ENCODE measurements at regions not wholly inside any gene's neighbourhood (a gene's known extent, or its start where the extent isn't known, plus 50 kb on each side); places are given as distances from the start of the nearest gene placed in this dataset.

- CTCF ChIA-PET, result no interaction called here
- no peaks in the 10 kb centered on the region for H3K36me3 ChIP-seq (ENCODE audit: low read depth, low read length)
- no peaks in the 10 kb centered on the region for H3F3A ChIP-seq (ENCODE audit: low read length, unreplicated experiment)
- TF ChIP-seq CTCF (conservative IDR thresholded peaks at IDR 0.05; ENCODE audit: low read depth, low read length) (no peak), EZH2 (IDR thresholded peaks at IDR 0.05; ENCODE audit: low read length, unreplicated experiment) (no peak), EZH2phosphoT487 (IDR thresholded peaks at IDR 0.05; ENCODE audit: borderline replicate concordance, low read length) (no peak)
- no peak overlapping the region for H3K4me2 ChIP-seq (ENCODE audit: low read length)
- H3K9me2 ChIP-seq (replicated peaks; ENCODE audit: low read length), result no peaks in the 10 kb centered on the region
- intact Hi-C loops (cut with micrococcal nuclease), result no loop called here
- no peak overlapping the region for H3K4me3 ChIP-seq (ENCODE audit: low read length)
- POLR2A ChIA-PET (ENCODE audit: unreplicated experiment), result no interaction called here
- H2AFZ ChIP-seq (ENCODE audit: low read length), result no peak overlapping the region
- H3K4me1 ChIP-seq (ENCODE audit: insufficient read depth, low read length), result peaks cover 12% of the 10 kb centered on the region
- H4K20me1 ChIP-seq (ENCODE audit: low read length), result no peaks in the 10 kb centered on the region
- ATAC-seq (no peak), DNase-seq (no peak)
- no peaks in the 10 kb centered on the region for H3K27me3 ChIP-seq (ENCODE audit: low read length)
- BruUV-seq (replicated peaks), result no TSS peak
- no peaks in the 10 kb centered on the region for H3K9me3 ChIP-seq (ENCODE audit: low read length)
- no peak overlapping the region for H3K27ac ChIP-seq (ENCODE audit: low read length)
- no peak overlapping the region for H3K9ac ChIP-seq (ENCODE audit: low read length)
- no peaks in the 10 kb centered on the region for H3K79me2 ChIP-seq (ENCODE audit: low read length)
Measured at GRCh38 chr2:440403-440740, 152.5 kb upstream of the ALKAL2 start.

DNA sequence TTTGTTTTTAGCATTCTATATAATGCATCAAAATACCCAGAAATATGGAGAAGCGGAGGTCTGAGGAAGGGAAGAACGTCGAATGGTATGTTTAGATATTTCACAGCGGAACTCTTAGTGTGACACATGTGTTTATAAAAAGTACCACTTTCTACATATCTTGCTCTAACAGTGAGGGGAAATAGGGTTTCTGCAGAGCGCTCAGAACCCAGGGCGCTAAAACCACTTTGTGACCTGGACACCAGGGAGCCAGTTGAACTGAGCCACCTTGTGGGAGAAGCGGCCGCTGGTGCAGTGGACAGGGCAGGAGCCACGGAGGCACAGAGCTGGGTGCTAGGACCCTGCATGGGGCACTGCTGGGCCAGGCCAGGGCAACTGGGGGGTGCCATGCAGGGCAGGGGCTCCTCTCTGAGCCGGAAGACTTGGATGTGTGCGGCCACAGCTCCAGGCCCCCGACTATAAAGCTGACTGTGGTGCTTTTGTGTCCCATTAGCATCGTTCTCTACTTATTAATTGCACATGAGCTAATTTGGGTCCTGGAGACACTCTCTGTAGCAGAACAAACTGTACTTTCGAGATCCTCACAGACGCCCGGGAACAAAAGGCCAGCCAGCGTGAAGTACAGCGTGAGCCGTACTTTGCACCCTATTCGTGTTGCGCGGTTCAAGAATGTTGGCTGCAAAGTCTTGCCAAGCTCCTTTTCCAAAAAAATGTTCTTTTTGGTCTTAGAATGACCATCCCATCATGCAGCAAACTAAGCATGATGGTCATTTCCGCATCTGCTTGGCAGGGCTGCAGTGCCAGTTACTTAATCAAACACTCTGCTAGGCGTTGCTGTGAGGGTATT lies 151.9 kb upstream of the ALKAL2 start:
- TF ChIP-seq EZH2phosphoT487 (IDR thresholded peaks at IDR 0.05; ENCODE audit: borderline replicate concordance, low read length), result no peak
- TF ChIP-seq CTCF (conservative IDR thresholded peaks at IDR 0.05; ENCODE audit: low read depth, low read length), result no peak
- TF ChIP-seq EZH2 (IDR thresholded peaks at IDR 0.05; ENCODE audit: low read length, unreplicated experiment), result no peak
- intact Hi-C loops (cut with micrococcal nuclease), result loop anchor here (5.0 kb wide), 1 partner anchor 47 kb away; no protein-coding TSS in a partner anchor

GRCh38 chr2:439077-439476 lies 151.2 kb upstream of the ALKAL2 start:
- Histone ChIP-seq H3K4me2 (ENCODE audit: low read length) (no peak overlapping the region), H3K79me2 (ENCODE audit: low read length) (no peaks in the 10 kb centered on the region), H3K4me3 (ENCODE audit: low read length) (no peak overlapping the region), H3F3A (ENCODE audit: low read length, unreplicated experiment) (no peaks in the 10 kb centered on the region), H3K4me1 (ENCODE audit: insufficient read depth, low read length) (peaks cover 12% of the 10 kb centered on the region), H3K9me3 (ENCODE audit: low read length) (no peaks in the 10 kb centered on the region), H3K9me2 (replicated peaks; ENCODE audit: low read length) (no peaks in the 10 kb centered on the region), H3K36me3 (ENCODE audit: low read depth, low read length) (no peaks in the 10 kb centered on the region), H3K27me3 (ENCODE audit: low read length) (no peaks in the 10 kb centered on the region), H2AFZ (ENCODE audit: low read length) (no peak overlapping the region), H3K9ac (ENCODE audit: low read length) (no peak overlapping the region), H4K20me1 (ENCODE audit: low read length) (no peaks in the 10 kb centered on the region), H3K27ac (ENCODE audit: low read length) (no peak overlapping the region)
- ChIA-PET CTCF (no interaction called here), POLR2A (ENCODE audit: unreplicated experiment) (no interaction called here)
- ATAC-seq (no peak), DNase-seq (no peak)
- no TSS peak for BruUV-seq (replicated peaks)
- intact Hi-C loops (cut with micrococcal nuclease), result loop anchor here (5.0 kb wide), 1 partner anchor 47 kb away; no protein-coding TSS in a partner anchor
- no peak for TF ChIP-seq EZH2 (IDR thresholded peaks at IDR 0.05; ENCODE audit: low read length, unreplicated experiment)

More for the DNA sequence above, 151.9 kb upstream of the ALKAL2 start:
- Histone ChIP-seq H3F3A (ENCODE audit: low read length, unreplicated experiment) (no peaks in the 10 kb centered on the region), H3K4me2 (ENCODE audit: low read length) (no peak overlapping the region), H3K27ac (ENCODE audit: low read length) (no peak overlapping the region), H3K36me3 (ENCODE audit: low read depth, low read length) (no peaks in the 10 kb centered on the region), H3K27me3 (ENCODE audit: low read length) (no peaks in the 10 kb centered on the region), H2AFZ (ENCODE audit: low read length) (no peak overlapping the region), H4K20me1 (ENCODE audit: low read length) (no peaks in the 10 kb centered on the region), H3K4me1 (ENCODE audit: insufficient read depth, low read length) (peaks cover 12% of the 10 kb centered on the region), H3K79me2 (ENCODE audit: low read length) (no peaks in the 10 kb centered on the region), H3K4me3 (ENCODE audit: low read length) (no peak overlapping the region), H3K9me3 (ENCODE audit: low read length) (no peaks in the 10 kb centered on the region), H3K9ac (ENCODE audit: low read length) (no peak overlapping the region), H3K9me2 (replicated peaks; ENCODE audit: low read length) (no peaks in the 10 kb centered on the region)
- DNase-seq (no peak), ATAC-seq (no peak)
- ChIA-PET POLR2A (ENCODE audit: unreplicated experiment) (no interaction called here), CTCF (no interaction called here)
- BruUV-seq (replicated peaks), result no TSS peak

All from PC-3 (cell line).